SIG-M5 treated with dmso at 0.1 percent for 504 hours (cell line): ENCODE measurements at regions not wholly inside any gene's neighbourhood (a gene's known extent, or its start where the extent isn't known, plus 50 kb on each side); places are given as distances from the start of the nearest gene placed in this dataset.
A peak's percentile ranks its signal among the peaks of the same experiment; 100 is the strongest.
"Not testable (repeated sequence)": the region's sequence is repeated elsewhere in the genome, so short reads cannot be mapped to it uniquely, and the experiment has no call there.

Experiments
- DNase-seq: peaks from one replicate; lab custom pipeline; 2025; ENCODE audit not compliant: unreplicated experiment; lab: John Stamatoyannopoulos, UW

GRCh38 chr2:228602288-228602687, 420.8 kb upstream of the SPHKAP start:
- DNase-seq, result no peak

- no peak for DNase-seq
These were observed 418.8 kb upstream of the SPHKAP start for GRCh38 chr2:228600265-228600664.

GRCh38 chr2:228599781-228600180, 418.3 kb upstream of the SPHKAP start:
- DNase-seq, result no peak

DNA sequence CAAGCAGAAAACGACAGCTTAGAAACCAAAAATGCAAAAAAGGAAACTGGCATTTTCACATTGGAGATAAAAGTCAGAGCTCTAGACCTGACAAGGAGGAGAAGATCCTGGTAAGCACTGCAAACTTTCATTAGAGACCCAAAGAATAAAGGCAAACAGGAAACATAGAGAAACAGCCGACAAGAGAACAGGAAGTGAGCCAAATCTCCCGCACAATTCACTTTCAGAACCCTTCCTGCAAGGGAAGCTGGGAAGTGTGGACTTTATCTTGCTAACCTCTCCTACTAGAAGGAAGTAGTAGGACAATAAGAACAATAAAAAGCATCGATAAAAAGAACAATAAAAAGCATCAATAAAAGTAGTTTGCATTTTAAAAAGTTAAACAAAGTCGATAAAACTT, 417.8 kb upstream of the SPHKAP start:
- DNase-seq, result no peak

DNA sequence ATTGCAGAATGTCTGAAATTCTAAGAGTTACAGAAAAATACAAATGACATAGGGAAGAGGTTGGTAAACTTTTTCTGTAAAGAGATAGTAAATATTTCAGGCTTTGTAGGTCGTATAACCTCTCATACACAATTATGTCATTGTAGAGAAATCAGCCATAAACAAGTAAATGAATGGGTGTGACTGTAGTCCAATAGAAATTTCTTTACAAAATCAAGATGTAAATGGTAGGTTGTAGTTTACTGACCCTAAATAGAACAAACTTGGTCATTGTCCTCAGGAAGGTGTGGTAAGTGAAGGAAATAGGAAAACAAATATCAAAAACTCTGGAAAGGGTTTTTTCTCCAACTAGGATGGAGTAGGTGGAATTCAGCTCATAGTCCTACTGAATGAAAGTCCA, 415.5 kb upstream of the SPHKAP start:
- DNase-seq, result no peak

- no peak for DNase-seq
These were observed 412.5 kb upstream of the SPHKAP start for GRCh38 chr2:228594012-228594411.

DNA sequence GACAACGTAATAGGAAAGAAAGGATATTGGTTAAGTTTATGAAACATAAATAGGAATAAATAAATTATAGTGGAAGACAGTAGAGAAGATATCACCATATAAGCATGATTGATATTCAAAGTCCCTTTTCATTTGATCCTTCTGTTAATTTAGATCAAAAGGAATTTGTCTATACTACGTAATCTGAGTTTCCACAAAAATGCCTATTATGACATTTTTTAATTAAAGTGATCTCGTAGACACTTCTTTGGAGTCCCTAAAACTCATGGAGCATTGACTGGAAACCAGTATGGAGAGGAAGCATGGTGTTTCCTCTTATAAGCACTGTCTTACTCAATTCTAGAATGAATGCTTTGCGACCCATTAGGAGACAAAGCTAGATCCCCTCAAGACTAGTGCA, 411.4 kb upstream of the SPHKAP start:
- DNase-seq, result no peak

GRCh38 chr2:228590681-228591080, 409.2 kb upstream of the SPHKAP start:
- DNase-seq, result no peak

DNA sequence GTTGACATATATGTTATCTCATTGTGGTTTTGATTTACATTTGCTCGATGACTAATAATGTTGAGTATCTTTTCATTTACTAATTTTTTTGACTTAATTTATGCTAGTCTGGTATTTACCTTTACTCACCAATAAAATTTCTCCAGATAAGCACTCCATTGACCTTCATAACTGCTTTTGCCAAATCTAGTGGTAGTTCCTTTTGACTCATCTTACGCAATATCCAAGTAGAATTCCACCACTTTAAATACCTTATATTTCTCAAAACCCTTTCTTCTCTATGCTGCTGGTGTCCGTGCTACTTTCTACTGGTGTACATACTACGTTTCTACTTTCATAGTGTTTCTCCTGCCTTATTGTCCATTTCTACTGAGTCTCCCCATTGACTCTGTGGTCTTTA, 407.6 kb upstream of the SPHKAP start:
- DNase-seq, result no peak

DNA sequence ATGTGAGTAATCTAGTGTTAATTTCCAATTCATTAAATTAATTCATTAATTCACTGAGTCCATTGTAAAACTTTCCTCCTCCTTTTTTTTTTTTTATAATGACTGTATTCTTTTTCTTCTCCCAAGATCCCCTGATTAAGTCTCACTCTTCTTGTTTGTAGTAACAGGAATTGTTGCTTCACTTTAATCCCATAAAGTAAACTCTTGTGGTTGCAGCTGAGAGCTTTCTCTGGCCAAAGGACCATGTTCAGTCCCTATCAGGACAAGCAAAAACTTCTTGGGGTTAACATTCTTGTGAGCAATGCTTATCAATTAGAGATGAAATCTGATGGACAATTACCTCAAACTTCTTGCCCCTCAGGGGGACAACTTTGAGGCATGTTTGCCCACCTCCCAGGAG, 400.2 kb upstream of the SPHKAP start:
- DNase-seq, result no peak

DNA sequence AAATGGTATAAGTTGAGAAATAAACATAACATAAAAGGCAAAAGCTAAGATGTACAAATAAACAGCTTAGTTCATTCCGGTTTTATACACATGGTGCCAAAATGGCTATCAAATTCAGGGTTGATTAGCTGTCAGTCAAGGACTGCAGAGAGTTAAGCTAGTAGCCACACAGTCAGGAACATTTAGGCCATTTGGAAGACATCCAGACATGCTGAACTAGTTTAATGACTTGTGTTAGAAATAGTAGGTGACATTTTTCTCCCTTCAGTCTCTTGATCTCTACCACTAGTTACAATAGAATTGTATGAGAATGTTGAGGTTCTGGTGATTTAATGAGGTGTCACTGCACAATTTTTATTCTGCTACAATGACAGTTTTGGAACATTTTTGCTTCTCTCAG, 394.4 kb upstream of the SPHKAP start:
- DNase-seq, result no peak

- DNase-seq, result not testable (repeated sequence)
These were observed 386.8 kb upstream of the SPHKAP start for GRCh38 chr2:228568275-228568674.

DNA sequence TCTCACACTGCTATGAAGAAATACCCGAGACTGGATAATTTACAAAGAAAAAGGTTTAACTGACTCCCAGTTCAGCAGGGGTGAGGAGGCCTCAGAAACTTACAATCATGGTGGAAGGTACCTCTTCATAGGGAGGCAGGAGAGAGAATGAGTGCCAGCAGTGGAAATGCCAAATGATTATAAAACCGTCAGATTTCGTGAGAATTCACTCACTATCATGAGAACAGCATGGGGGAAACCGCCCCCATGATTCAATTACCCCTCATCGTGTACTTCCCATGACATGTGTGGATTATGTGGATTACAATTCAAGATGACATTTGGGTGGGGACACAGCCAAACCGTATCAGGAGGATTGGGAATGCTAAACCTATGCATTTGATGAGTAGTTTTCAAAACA, 380.3 kb upstream of the SPHKAP start:
- DNase-seq, result no peak

DNA sequence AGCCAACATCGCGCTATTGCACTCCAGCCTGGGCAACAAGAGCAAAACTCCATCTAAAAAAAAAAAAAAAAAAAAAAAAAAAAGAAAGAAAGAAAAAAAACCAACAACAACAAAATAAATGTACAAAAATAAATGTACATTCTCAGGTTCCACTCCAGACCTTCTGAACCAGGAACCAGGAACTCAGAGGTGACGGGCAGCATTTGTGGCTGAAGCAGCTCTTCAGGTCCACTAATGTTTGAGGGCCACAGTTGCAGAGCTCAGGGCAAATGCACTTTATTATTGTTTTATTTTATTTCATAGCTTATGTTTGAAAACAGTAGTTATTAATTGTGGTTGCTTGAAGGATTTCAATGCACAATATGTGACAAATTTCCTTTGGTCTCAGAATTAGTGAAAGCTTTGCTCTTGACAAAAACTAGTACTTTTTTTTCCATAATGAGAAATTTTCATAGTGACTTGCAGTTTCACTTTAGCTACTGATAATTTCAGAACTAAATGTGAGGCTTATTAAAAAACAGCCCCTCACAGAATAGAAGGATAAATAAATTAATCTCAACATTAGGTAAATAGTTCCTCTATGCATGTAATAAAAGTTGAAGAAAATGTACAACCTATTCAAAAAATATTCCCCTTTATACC, 378.4 kb upstream of the SPHKAP start:
- DNase-seq, result no peak

GRCh38 chr2:228556717-228557116, 375.2 kb upstream of the SPHKAP start:
- peak; percentile 8 for DNase-seq

DNA sequence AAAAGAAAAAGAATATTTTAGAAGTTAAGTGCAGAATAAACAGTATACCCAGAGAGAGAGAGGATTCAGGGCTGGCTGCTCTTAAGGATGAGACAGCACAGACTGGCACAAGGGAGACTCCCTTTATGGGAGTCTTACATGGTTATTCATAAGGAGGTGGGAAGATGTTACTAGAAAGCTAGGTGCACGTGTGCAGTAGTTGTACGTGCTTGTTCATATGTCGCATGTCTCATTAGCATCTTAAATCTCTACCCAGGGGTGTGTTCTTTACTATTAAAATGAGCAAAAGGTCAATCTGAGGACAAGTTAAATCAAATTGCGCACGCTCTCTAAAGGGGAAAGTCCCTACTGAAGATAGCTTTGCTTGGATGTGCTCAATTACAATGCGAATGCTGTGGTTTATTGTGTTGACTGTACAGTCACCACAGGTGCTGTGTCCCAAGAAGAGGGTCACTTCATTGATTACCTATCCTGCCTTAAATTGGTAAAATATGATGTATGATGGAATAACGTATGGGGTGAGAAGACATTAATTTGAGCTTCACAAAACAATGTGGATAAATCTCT, 368.0 kb upstream of the SPHKAP start:
- DNase-seq, result no peak

DNA sequence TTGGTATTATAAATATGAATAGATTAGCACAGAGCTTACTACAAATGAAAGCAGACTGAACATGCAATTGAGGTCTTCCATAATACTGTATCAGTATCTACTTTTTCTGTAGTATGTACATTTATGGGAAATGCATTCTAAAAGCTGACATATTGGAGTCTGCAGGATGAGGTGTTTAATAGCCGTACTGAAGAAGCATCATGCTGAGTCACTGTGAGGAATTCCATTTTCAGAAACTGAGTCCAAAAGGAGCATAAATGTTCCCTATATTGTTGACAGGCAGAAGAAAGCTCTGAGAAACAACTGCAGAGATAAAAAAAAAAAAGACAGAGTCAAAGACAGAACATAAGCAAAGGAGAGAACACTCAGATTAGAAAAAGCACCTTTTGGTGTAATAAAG, 366.7 kb upstream of the SPHKAP start:
- DNase-seq, result no peak

DNA sequence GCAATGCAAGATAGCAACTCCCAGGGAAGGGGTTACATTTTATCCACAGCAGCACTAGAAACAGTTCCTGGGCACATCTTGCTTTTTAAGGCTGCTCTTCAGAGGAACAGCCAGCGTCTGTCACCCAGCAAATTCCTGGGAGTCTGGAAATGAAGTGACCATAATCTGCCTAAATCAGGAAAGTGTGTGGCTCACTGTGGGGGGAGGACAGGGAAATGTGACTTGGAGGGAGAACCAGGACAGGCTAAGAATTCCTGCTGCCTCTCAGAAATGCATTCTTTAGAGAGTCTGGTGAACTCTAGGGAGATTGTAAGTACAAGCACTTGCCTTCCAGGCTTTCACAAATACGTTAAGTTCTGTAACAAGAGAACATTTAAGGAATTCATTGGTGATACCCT, 364.3 kb upstream of the SPHKAP start:
- no peak for DNase-seq

DNA sequence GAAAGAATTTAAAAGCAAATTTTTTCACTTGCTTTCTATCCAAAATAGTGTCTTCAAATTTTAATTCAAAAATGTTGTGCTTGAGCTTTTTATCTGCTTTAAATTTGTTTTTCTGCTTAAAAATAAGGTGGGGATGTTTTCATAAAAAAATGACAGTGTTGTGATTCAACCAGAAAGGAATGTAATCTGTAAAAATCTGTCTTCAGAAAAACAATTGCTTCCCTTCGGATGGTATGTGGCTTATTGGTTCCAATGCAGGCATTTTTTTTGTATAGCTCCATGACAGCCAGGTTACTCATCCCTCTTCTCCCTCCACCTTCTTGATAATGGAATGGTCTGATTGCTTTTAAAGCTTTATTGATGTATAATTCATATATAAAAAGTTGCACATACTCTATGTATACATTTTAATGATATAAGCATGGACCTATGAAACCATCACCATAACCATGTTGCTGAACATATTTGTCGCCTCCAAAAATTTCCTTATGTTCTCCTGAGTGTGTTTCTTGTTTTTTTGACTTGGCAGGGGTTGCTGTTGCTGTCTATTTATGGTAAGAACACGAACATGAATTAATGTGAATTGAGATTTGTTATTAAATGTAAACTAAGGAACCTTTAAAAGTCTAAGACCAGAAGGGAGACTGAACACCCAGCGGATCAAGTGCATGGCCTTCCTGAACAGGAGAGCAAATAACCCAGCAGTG, 363.7 kb upstream of the SPHKAP start:
- DNase-seq, result no peak

GRCh38 chr2:228543117-228543516, 361.6 kb upstream of the SPHKAP start:
- no peak for DNase-seq

DNA sequence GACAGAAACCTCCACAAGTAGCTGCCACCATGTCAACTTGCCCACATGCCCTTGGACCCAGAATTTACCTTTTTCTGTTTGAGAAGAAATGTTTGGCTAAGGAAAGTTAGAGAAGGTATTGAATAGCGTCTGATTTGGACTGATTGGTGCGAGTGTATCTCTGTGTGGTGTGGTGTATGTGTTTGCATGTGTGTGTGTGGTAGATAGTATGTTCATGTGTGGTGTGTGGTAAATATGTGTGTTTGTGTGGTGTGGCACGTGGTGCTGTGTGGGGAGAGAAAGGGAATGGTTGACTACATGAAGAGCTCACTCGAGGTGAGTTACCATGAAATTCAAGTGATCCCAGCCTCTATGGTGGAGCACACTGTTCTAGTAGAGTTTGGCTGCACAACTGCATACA, 360.8 kb upstream of the SPHKAP start:
- DNase-seq, result no peak

GRCh38 chr2:228541789-228542188, 360.3 kb upstream of the SPHKAP start:
- no peak for DNase-seq

GRCh38 chr2:228540976-228541375, 359.5 kb upstream of the SPHKAP start:
- no peak for DNase-seq
